Keratinocyte (primary cell): ENCODE measurements at regions not wholly inside any gene's neighbourhood (a gene's known extent, or its start where the extent isn't known, plus 50 kb on each side); places are given as distances from the start of the nearest gene placed in this dataset.

Experiments used
- DNase-seq: peaks from one replicate; pipeline ENCODE4 v3.0.0-alpha.2; 2011; ENCODE audit warnings: low read depth, missing footprints, low spot score
- FAIRE-seq: peaks from 2 replicates; lab custom pipeline; 2011; peaks lifted over from hg19 to GRCh38; lab: Jason Lieb, UNC
- H2AFZ ChIP-seq: 2 replicates; pipeline ENCODE4 v1.6.0; 2012; ENCODE audit warnings: low read length, control low read depth, inconsistent platforms; ENCODE audit not compliant: control insufficient read depth
- H3K27ac ChIP-seq: 2 replicates; pipeline ENCODE4 v1.5.1; 2011; ENCODE audit warnings: low read length; ENCODE audit not compliant: control insufficient read depth, insufficient read depth
- H3K27me3 ChIP-seq: 3 replicates; pipeline ENCODE4 v1.6.0; 2011; ENCODE audit warnings: low read length; ENCODE audit not compliant: control insufficient read depth, insufficient read depth; ENCODE audit errors: extremely low read depth
- H3K36me3 ChIP-seq, 2 experiments: 2 replicates in 1 of 2; 3 replicates in 1 of 2; pipeline ENCODE4 v1.5.1; 2011; ENCODE audit warnings: low read length in 2 of 2, mild to moderate bottlenecking in 1 of 2; ENCODE audit not compliant: control insufficient read depth in 2 of 2, insufficient read depth in 2 of 2; ENCODE audit errors: extremely low read depth in 1 of 2
- H3K4me1 ChIP-seq: 3 replicates; pipeline ENCODE4 v1.5.1; 2011; ENCODE audit warnings: low read length; ENCODE audit not compliant: control insufficient read depth, insufficient read depth; ENCODE audit errors: extremely low read depth
- H3K4me2 ChIP-seq: 3 replicates; pipeline ENCODE4 v1.6.0; 2011; ENCODE audit warnings: low read depth, low read length; ENCODE audit not compliant: control insufficient read depth, insufficient read depth; ENCODE audit errors: extremely low read depth
- H3K4me3 ChIP-seq, 3 experiments: fragments of 200-600 bp in 1 of 3; sonication (generic) in 1 of 3; 2 replicates in 2 of 3; 3 replicates in 1 of 3; pipeline ENCODE4 v1.5.1; 2011 to 2016; ENCODE audit warnings: low read length in 3 of 3, mild to moderate bottlenecking in 3 of 3, control low read depth in 2 of 3, inconsistent platforms in 1 of 3, low read depth in 1 of 3, mixed read lengths in 1 of 3, mixed run types in 1 of 3, moderate library complexity in 1 of 3; ENCODE audit not compliant: control insufficient read depth in 2 of 3, insufficient read depth in 2 of 3; ENCODE audit errors: extremely low read depth in 1 of 3
- H3K79me2 ChIP-seq: 2 replicates; pipeline ENCODE4 v1.6.0; 2012; ENCODE audit warnings: low read length; ENCODE audit not compliant: control insufficient read depth, insufficient read depth
- H3K9ac ChIP-seq: 3 replicates; pipeline ENCODE4 v1.6.0; 2011; ENCODE audit warnings: low read length; ENCODE audit not compliant: control insufficient read depth, insufficient read depth; ENCODE audit errors: extremely low read depth
- H3K9me1 ChIP-seq: 3 replicates; pipeline ENCODE4 v1.6.0; 2011; ENCODE audit warnings: low read length; ENCODE audit not compliant: control insufficient read depth, insufficient read depth; ENCODE audit errors: extremely low read depth
- H3K9me3 ChIP-seq: 2 replicates; pipeline ENCODE4 v1.5.1; 2012; ENCODE audit warnings: low read depth, low read length; ENCODE audit not compliant: control insufficient read depth
- H4K20me1 ChIP-seq: 3 replicates; pipeline ENCODE4 v1.6.0; 2011; ENCODE audit warnings: low read length; ENCODE audit not compliant: control insufficient read depth, insufficient read depth; ENCODE audit errors: extremely low read depth
- CTCF ChIP-seq, 3 experiments: IDR thresholded peaks in 1 of 3; conservative IDR thresholded peaks in 1 of 3; optimal IDR thresholded peaks in 1 of 3; 2 replicates in 2 of 3; 3 replicates in 1 of 3; pipeline versions ENCODE3 to v1.5.1; 2011; ENCODE audit warnings: low read length in 3 of 3, mild to moderate bottlenecking in 3 of 3, moderate library complexity in 2 of 3, control low read depth in 1 of 3, inconsistent platforms in 1 of 3; ENCODE audit not compliant: insufficient read depth in 2 of 3; ENCODE audit errors: extremely low read depth in 1 of 3
- EZH2 ChIP-seq: IDR thresholded peaks from one replicate; pipeline ENCODE4 v1.6.1; 2012; ENCODE audit warnings: inconsistent platforms, mild to moderate bottlenecking, low read length, moderate library complexity
- dilution Hi-C: fragments of 300-500 bp; cut with MboI; formaldehyde crosslinking; loops from one replicate; pipeline ENCODE4 v1.7.0; 2020; ENCODE audit warnings: low sequenced_read_pairs; ENCODE audit not compliant: extremely low pct_ligation_motif_present

DNA sequence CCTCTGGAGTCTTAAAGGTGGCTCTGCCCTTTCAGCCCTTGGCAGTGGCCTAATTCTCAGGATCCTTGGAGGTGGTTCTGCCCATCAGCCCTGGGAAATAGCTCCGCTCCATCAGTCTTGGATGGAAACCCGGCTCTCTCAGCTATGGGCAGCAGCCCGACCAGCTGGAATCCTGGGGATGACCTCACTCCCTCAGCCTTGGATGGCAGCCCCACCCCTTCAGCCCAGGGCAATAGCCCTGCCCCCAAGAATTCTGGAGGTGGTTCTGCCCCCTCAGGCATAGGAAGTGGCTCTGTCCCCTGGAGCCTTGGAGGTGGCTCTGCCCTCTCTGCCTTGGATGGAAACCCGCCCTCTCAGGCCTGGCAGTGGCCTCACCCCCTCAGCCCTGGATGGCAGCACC lies 127.7 kb downstream of the RBMX2 start:
- Histone ChIP-seq H4K20me1 (no peaks in the 10 kb centered on the region), H3K27me3 (no peaks in the 10 kb centered on the region), H3K9me1 (no peaks in the 10 kb centered on the region), H3K36me3 (no peaks in the 10 kb centered on the region), H3K9ac (no peak overlapping the region), H3K4me2 (no peak overlapping the region), H3K4me3 (no peak overlapping the region), H3K27ac (no peak overlapping the region), H3K79me2 (no peaks in the 10 kb centered on the region), H3K4me1 (no peaks in the 10 kb centered on the region), H2AFZ (no peak overlapping the region), H3K9me3 (no peaks in the 10 kb centered on the region)
- DNase-seq: no peak
- no peak for TF ChIP-seq EZH2
- TF ChIP-seq CTCF (optimal IDR thresholded peaks at IDR 0.05 in 1 of 3, IDR thresholded peaks at IDR 0.05 in 1 of 3, conservative IDR thresholded peaks at IDR 0.05 in 1 of 3; ENCODE audit: extremely low read depth in 1 of 3, insufficient read depth in 2 of 3, low read length in 3 of 3): no peak
- no peak for FAIRE-seq
- dilution Hi-C loops: no loop called here

GRCh38 chrX:130531066-130531465 lies 129.3 kb downstream of the RBMX2 start:
- no peak overlapping the region for H3K9ac ChIP-seq
- no peaks in the 10 kb centered on the region for H3K27me3 ChIP-seq
- TF ChIP-seq CTCF (optimal IDR thresholded peaks at IDR 0.05 in 1 of 3, IDR thresholded peaks at IDR 0.05 in 1 of 3, conservative IDR thresholded peaks at IDR 0.05 in 1 of 3; ENCODE audit: extremely low read depth in 1 of 3, insufficient read depth in 2 of 3, low read length in 3 of 3): no peak
- TF ChIP-seq EZH2: no peak
- H3K4me2 ChIP-seq: no peak overlapping the region
- DNase-seq: no peak
- H3K4me1 ChIP-seq: no peaks in the 10 kb centered on the region
- H4K20me1 ChIP-seq: no peaks in the 10 kb centered on the region
- no peaks in the 10 kb centered on the region for H3K36me3 ChIP-seq
- H3K79me2 ChIP-seq: no peaks in the 10 kb centered on the region
- dilution Hi-C loops: no loop called here
- no peak overlapping the region for H2AFZ ChIP-seq
- no peaks in the 10 kb centered on the region for H3K9me1 ChIP-seq
- FAIRE-seq: no peak
- H3K27ac ChIP-seq: no peak overlapping the region
- H3K9me3 ChIP-seq: no peaks in the 10 kb centered on the region
- H3K4me3 ChIP-seq: no peak overlapping the region
